ENCODE measurements at regions not wholly inside any gene's neighbourhood (a gene's known extent, or its start where the extent isn't known, plus 50 kb on each side); places are given as distances from the start of the nearest gene placed in this dataset.
"Not testable (repeated sequence)": the region's sequence is repeated elsewhere in the genome, so short reads cannot be mapped to it uniquely, and the experiment has no call there.

GRCh38 chr16:26601335-26601734, 465.4 kb upstream of the C16orf82 start:
- Histone ChIP-seq H3K27me3 (ENCODE audit: control insufficient read depth in 1 of 2, insufficient read depth in 2 of 2, low read length in 2 of 2) (no peaks in the 10 kb centered on the region), H3K27ac (ENCODE audit: low read depth in 2 of 2, low read length in 1 of 2) (no peak overlapping the region), H3K36me3 (ENCODE audit: control insufficient read depth in 2 of 2, insufficient read depth in 2 of 2, low read length in 1 of 2) (no peaks in the 10 kb centered on the region), H3K4me1 (ENCODE audit: control insufficient read depth in 2 of 2, insufficient read depth in 2 of 2, low read length in 1 of 2) (no peaks in the 10 kb centered on the region), H3K4me3 (ENCODE audit: low read depth in 1 of 2, low read length in 2 of 2) (no peak overlapping the region), H3K9me3 (ENCODE audit: control insufficient read depth in 2 of 2, insufficient read depth in 1 of 2, low read depth in 1 of 2, low read length in 1 of 2) (no peaks in the 10 kb centered on the region)
- WGBS, 2 donors, result 9 to 11% methylated on average over 1 of the region's 1 CpG

GRCh38 chr16:26605626-26606271, 461.0 kb upstream of the C16orf82 start:
- H3K4me3 ChIP-seq (ENCODE audit: low read depth in 1 of 2, low read length in 2 of 2), result no peak overlapping the region
- 68 to 70% methylated on average over 13 of the region's 13 CpGs for WGBS, 2 donors
- H3K27me3 ChIP-seq (ENCODE audit: control insufficient read depth in 1 of 2, insufficient read depth in 2 of 2, low read length in 2 of 2), result no peaks in the 10 kb centered on the region
- H3K36me3 ChIP-seq (ENCODE audit: control insufficient read depth in 2 of 2, insufficient read depth in 2 of 2, low read length in 1 of 2), result no peaks in the 10 kb centered on the region
- H3K4me1 ChIP-seq (ENCODE audit: control insufficient read depth in 2 of 2, insufficient read depth in 2 of 2, low read length in 1 of 2), result no peaks in the 10 kb centered on the region
- H3K9me3 ChIP-seq (ENCODE audit: control insufficient read depth in 2 of 2, insufficient read depth in 1 of 2, low read depth in 1 of 2, low read length in 1 of 2), result no peaks in the 10 kb centered on the region
- no peak overlapping the region for H3K27ac ChIP-seq (ENCODE audit: low read depth in 2 of 2, low read length in 1 of 2)

- no peak overlapping the region for H3K4me3 ChIP-seq (ENCODE audit: low read depth in 1 of 2, low read length in 2 of 2)
- no peak overlapping the region for H3K27ac ChIP-seq (ENCODE audit: low read depth in 2 of 2, low read length in 1 of 2)
- 81 to 83% methylated on average over 3 of the region's 3 CpGs for WGBS, 2 donors
- no peaks in the 10 kb centered on the region for H3K4me1 ChIP-seq (ENCODE audit: control insufficient read depth in 2 of 2, insufficient read depth in 2 of 2, low read length in 1 of 2)
- no peaks in the 10 kb centered on the region for H3K27me3 ChIP-seq (ENCODE audit: control insufficient read depth in 1 of 2, insufficient read depth in 2 of 2, low read length in 2 of 2)
- H3K36me3 ChIP-seq (ENCODE audit: control insufficient read depth in 2 of 2, insufficient read depth in 2 of 2, low read length in 1 of 2), result no peaks in the 10 kb centered on the region
- no peaks in the 10 kb centered on the region for H3K9me3 ChIP-seq (ENCODE audit: control insufficient read depth in 2 of 2, insufficient read depth in 1 of 2, low read depth in 1 of 2, low read length in 1 of 2)
Observed at GRCh38 chr16:26606381-26607150, 460.2 kb upstream of the C16orf82 start.

- Histone ChIP-seq H3K9me3 (ENCODE audit: control insufficient read depth in 2 of 2, insufficient read depth in 1 of 2, low read depth in 1 of 2, low read length in 1 of 2) (no peaks in the 10 kb centered on the region), H3K4me1 (ENCODE audit: control insufficient read depth in 2 of 2, insufficient read depth in 2 of 2, low read length in 1 of 2) (no peaks in the 10 kb centered on the region), H3K4me3 (ENCODE audit: low read depth in 1 of 2, low read length in 2 of 2) (no peak overlapping the region), H3K27me3 (ENCODE audit: control insufficient read depth in 1 of 2, insufficient read depth in 2 of 2, low read length in 2 of 2) (no peaks in the 10 kb centered on the region), H3K36me3 (ENCODE audit: control insufficient read depth in 2 of 2, insufficient read depth in 2 of 2, low read length in 1 of 2) (no peaks in the 10 kb centered on the region), H3K27ac (ENCODE audit: low read depth in 2 of 2, low read length in 1 of 2) (no peak overlapping the region)
- WGBS, 2 donors, result 43 to 45% methylated on average over 7 of the region's 7 CpGs
Observed at GRCh38 chr16:26614237-26614841, 452.4 kb upstream of the C16orf82 start.

GRCh38 chr16:26623442-26623841, 443.3 kb upstream of the C16orf82 start:
- 76 to 77% methylated on average over 2 of the region's 2 CpGs for WGBS, 2 donors
- H3K4me1 ChIP-seq (ENCODE audit: control insufficient read depth in 2 of 2, insufficient read depth in 2 of 2, low read length in 1 of 2), result no peaks in the 10 kb centered on the region
- H3K9me3 ChIP-seq (ENCODE audit: control insufficient read depth in 2 of 2, insufficient read depth in 1 of 2, low read depth in 1 of 2, low read length in 1 of 2), result peaks cover 0 to 3% of the 10 kb centered on the region in 2 donors
- no peak overlapping the region for H3K4me3 ChIP-seq (ENCODE audit: low read depth in 1 of 2, low read length in 2 of 2)
- no peak overlapping the region for H3K27ac ChIP-seq (ENCODE audit: low read depth in 2 of 2, low read length in 1 of 2)
- no peaks in the 10 kb centered on the region for H3K27me3 ChIP-seq (ENCODE audit: control insufficient read depth in 1 of 2, insufficient read depth in 2 of 2, low read length in 2 of 2)
- no peaks in the 10 kb centered on the region for H3K36me3 ChIP-seq (ENCODE audit: control insufficient read depth in 2 of 2, insufficient read depth in 2 of 2, low read length in 1 of 2)

- Histone ChIP-seq H3K27me3 (ENCODE audit: control insufficient read depth in 1 of 2, insufficient read depth in 2 of 2, low read length in 2 of 2) (no peaks in the 10 kb centered on the region), H3K9me3 (ENCODE audit: control insufficient read depth in 2 of 2, insufficient read depth in 1 of 2, low read depth in 1 of 2, low read length in 1 of 2) (peaks cover 0 to 3% of the 10 kb centered on the region in 2 donors), H3K36me3 (ENCODE audit: control insufficient read depth in 2 of 2, insufficient read depth in 2 of 2, low read length in 1 of 2) (no peaks in the 10 kb centered on the region), H3K4me1 (ENCODE audit: control insufficient read depth in 2 of 2, insufficient read depth in 2 of 2, low read length in 1 of 2) (no peaks in the 10 kb centered on the region), H3K4me3 (ENCODE audit: low read depth in 1 of 2, low read length in 2 of 2) (no peak overlapping the region), H3K27ac (ENCODE audit: low read depth in 2 of 2, low read length in 1 of 2) (no peak overlapping the region)
- 96 to 97% methylated on average over 1 of the region's 1 CpG for WGBS, 2 donors
Observed at GRCh38 chr16:26627958-26628357, 438.8 kb upstream of the C16orf82 start.

- not testable (repeated sequence) for H3K27me3 ChIP-seq (ENCODE audit: control insufficient read depth in 1 of 2, insufficient read depth in 2 of 2, low read length in 2 of 2); H3K4me1 ChIP-seq (ENCODE audit: control insufficient read depth in 2 of 2, insufficient read depth in 2 of 2, low read length in 1 of 2); H3K9me3 ChIP-seq (ENCODE audit: control insufficient read depth in 2 of 2, insufficient read depth in 1 of 2, low read depth in 1 of 2, low read length in 1 of 2); H3K27ac ChIP-seq (ENCODE audit: low read depth in 2 of 2, low read length in 1 of 2); H3K36me3 ChIP-seq (ENCODE audit: control insufficient read depth in 2 of 2, insufficient read depth in 2 of 2, low read length in 1 of 2); H3K4me3 ChIP-seq (ENCODE audit: low read depth in 1 of 2, low read length in 2 of 2)
Observed at GRCh38 chr16:26631365-26631764, 435.4 kb upstream of the C16orf82 start.

- H3K4me1 ChIP-seq (ENCODE audit: control insufficient read depth in 2 of 2, insufficient read depth in 2 of 2, low read length in 1 of 2), result no peaks in the 10 kb centered on the region
- H3K36me3 ChIP-seq (ENCODE audit: control insufficient read depth in 2 of 2, insufficient read depth in 2 of 2, low read length in 1 of 2), result no peaks in the 10 kb centered on the region
- no peak overlapping the region for H3K4me3 ChIP-seq (ENCODE audit: low read depth in 1 of 2, low read length in 2 of 2)
- no peaks in the 10 kb centered on the region for H3K27me3 ChIP-seq (ENCODE audit: control insufficient read depth in 1 of 2, insufficient read depth in 2 of 2, low read length in 2 of 2)
- no peak overlapping the region for H3K27ac ChIP-seq (ENCODE audit: low read depth in 2 of 2, low read length in 1 of 2)
- no peaks in the 10 kb centered on the region for H3K9me3 ChIP-seq (ENCODE audit: control insufficient read depth in 2 of 2, insufficient read depth in 1 of 2, low read depth in 1 of 2, low read length in 1 of 2)
- 80 to 84% methylated on average over 5 of the region's 5 CpGs for WGBS, 2 donors
Observed at GRCh38 chr16:26642047-26642664, 424.6 kb upstream of the C16orf82 start.

GRCh38 chr16:26643519-26643918, 423.2 kb upstream of the C16orf82 start:
- no peaks in the 10 kb centered on the region for H3K27me3 ChIP-seq (ENCODE audit: control insufficient read depth in 1 of 2, insufficient read depth in 2 of 2, low read length in 2 of 2)
- 45 to 57% methylated on average over 3 of the region's 3 CpGs for WGBS, 2 donors
- H3K27ac ChIP-seq (ENCODE audit: low read depth in 2 of 2, low read length in 1 of 2), result no peak overlapping the region
- H3K4me3 ChIP-seq (ENCODE audit: low read depth in 1 of 2, low read length in 2 of 2), result no peak overlapping the region
- no peaks in the 10 kb centered on the region for H3K9me3 ChIP-seq (ENCODE audit: control insufficient read depth in 2 of 2, insufficient read depth in 1 of 2, low read depth in 1 of 2, low read length in 1 of 2)
- no peaks in the 10 kb centered on the region for H3K36me3 ChIP-seq (ENCODE audit: control insufficient read depth in 2 of 2, insufficient read depth in 2 of 2, low read length in 1 of 2)
- H3K4me1 ChIP-seq (ENCODE audit: control insufficient read depth in 2 of 2, insufficient read depth in 2 of 2, low read length in 1 of 2), result no peaks in the 10 kb centered on the region
